ENCODE measurements at regions not wholly inside any gene's neighbourhood (a gene's known extent, or its start where the extent isn't known, plus 50 kb on each side); places are given as distances from the start of the nearest gene placed in this dataset.

DNA sequence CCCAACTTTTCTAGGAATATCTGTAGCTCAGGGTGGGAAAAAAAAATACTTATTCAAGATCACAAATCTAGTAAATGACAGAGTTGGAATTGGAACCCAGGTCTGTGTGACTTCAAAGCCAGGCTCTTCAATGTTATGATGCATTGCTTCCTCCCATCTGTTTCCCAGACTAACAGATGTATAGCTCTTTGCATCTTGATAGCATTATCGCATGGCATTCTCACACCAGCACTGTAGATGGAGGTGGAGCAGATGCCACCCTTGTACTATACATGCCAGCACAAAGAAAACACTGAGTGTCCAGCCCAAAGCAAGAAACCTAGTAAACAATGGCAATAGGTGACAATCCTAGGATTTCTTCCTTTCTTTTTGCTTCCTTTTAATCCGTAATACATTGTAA is 497.3 kb downstream of the NEBL start:
- Mint-ChIP-seq H3K4me1 (ENCODE audit: low read depth) (peaks cover 27% of the 10 kb centered on the region), H3K36me3 (ENCODE audit: low read depth) (no peaks in the 10 kb centered on the region), H3K4me3 (ENCODE audit: unreplicated experiment) (no peak overlapping the region), H3K9me3 (ENCODE audit: low read depth) (no peaks in the 10 kb centered on the region), H3K27ac (ENCODE audit: unreplicated experiment) (no peak overlapping the region), H3K27me3 (ENCODE audit: low read depth) (no peaks in the 10 kb centered on the region)
- TF ChIP-seq, protein P1, sequence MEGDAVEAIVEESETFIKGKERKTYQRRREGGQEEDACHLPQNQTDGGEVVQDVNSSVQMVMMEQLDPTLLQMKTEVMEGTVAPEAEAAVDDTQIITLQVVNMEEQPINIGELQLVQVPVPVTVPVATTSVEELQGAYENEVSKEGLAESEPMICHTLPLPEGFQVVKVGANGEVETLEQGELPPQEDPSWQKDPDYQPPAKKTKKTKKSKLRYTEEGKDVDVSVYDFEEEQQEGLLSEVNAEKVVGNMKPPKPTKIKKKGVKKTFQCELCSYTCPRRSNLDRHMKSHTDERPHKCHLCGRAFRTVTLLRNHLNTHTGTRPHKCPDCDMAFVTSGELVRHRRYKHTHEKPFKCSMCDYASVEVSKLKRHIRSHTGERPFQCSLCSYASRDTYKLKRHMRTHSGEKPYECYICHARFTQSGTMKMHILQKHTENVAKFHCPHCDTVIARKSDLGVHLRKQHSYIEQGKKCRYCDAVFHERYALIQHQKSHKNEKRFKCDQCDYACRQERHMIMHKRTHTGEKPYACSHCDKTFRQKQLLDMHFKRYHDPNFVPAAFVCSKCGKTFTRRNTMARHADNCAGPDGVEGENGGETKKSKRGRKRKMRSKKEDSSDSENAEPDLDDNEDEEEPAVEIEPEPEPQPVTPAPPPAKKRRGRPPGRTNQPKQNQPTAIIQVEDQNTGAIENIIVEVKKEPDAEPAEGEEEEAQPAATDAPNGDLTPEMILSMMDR (IDR thresholded peaks at IDR 0.05) = no peak
- DNase-seq (ENCODE audit: low spot score) = no peak

- Mint-ChIP-seq H3K9me3 (ENCODE audit: low read depth) (no peaks in the 10 kb centered on the region), H3K4me3 (ENCODE audit: unreplicated experiment) (no peak overlapping the region), H3K27me3 (ENCODE audit: low read depth) (no peaks in the 10 kb centered on the region), H3K4me1 (ENCODE audit: low read depth) (peaks cover 21% of the 10 kb centered on the region), H3K27ac (ENCODE audit: unreplicated experiment) (no peak overlapping the region), H3K36me3 (ENCODE audit: low read depth) (no peaks in the 10 kb centered on the region)
- DNase-seq (ENCODE audit: low spot score) = no peak
- TF ChIP-seq, protein P1 (IDR thresholded peaks at IDR 0.05) = no peak
These were observed 500.4 kb downstream of the NEBL start for GRCh38 chr10:20396701-20397100.

DNA sequence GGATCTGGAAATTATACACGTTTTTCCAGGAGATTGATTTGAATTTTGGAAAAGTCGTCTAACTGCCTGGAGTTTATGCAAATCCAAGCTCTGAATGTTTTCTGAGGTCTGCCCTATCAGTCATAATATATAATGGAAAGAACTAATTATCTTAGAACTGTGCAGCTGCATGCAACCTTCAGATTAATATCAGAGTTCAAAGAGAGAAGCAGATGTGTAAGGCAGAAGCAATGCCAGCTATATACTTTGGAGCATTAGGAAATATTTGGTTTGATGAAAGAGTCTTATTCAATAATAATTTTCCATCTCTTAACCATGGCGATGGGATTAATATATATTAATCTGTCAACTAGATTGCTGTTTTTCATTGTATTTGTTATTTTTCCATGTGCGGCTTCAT is 500.9 kb downstream of the NEBL start:
- TF ChIP-seq, protein P1 (IDR thresholded peaks at IDR 0.05) = no peak
- no peak overlapping the region for H3K27ac Mint-ChIP-seq (ENCODE audit: unreplicated experiment)
- DNase-seq (ENCODE audit: low spot score) = no peak
- H3K36me3 Mint-ChIP-seq (ENCODE audit: low read depth) = no peaks in the 10 kb centered on the region
- peaks cover 21% of the 10 kb centered on the region for H3K4me1 Mint-ChIP-seq (ENCODE audit: low read depth)
- no peaks in the 10 kb centered on the region for H3K27me3 Mint-ChIP-seq (ENCODE audit: low read depth)
- H3K9me3 Mint-ChIP-seq (ENCODE audit: low read depth) = no peaks in the 10 kb centered on the region
- H3K4me3 Mint-ChIP-seq (ENCODE audit: unreplicated experiment) = no peak overlapping the region

GRCh38 chr10:20391629-20392028 is 505.5 kb downstream of the NEBL start:
- Mint-ChIP-seq H3K27ac (ENCODE audit: unreplicated experiment) (no peak overlapping the region), H3K36me3 (ENCODE audit: low read depth) (peaks cover 2% of the 10 kb centered on the region), H3K4me3 (ENCODE audit: unreplicated experiment) (no peak overlapping the region), H3K4me1 (ENCODE audit: low read depth) (peaks cover 16% of the 10 kb centered on the region), H3K9me3 (ENCODE audit: low read depth) (no peaks in the 10 kb centered on the region), H3K27me3 (ENCODE audit: low read depth) (peaks cover 3% of the 10 kb centered on the region)
- DNase-seq (ENCODE audit: low spot score) = no peak
- TF ChIP-seq, protein P1 (IDR thresholded peaks at IDR 0.05) = no peak

GRCh38 chr10:20381761-20382160 is 515.4 kb downstream of the NEBL start:
- H3K4me3 Mint-ChIP-seq (ENCODE audit: unreplicated experiment) = no peak overlapping the region
- no peak for DNase-seq (ENCODE audit: low spot score)
- H3K27ac Mint-ChIP-seq (ENCODE audit: unreplicated experiment) = no peak overlapping the region
- peaks cover 6% of the 10 kb centered on the region for H3K9me3 Mint-ChIP-seq (ENCODE audit: low read depth)
- H3K36me3 Mint-ChIP-seq (ENCODE audit: low read depth) = no peaks in the 10 kb centered on the region
- no peaks in the 10 kb centered on the region for H3K4me1 Mint-ChIP-seq (ENCODE audit: low read depth)
- TF ChIP-seq, protein P1 (IDR thresholded peaks at IDR 0.05) = no peak
- peaks cover 2% of the 10 kb centered on the region for H3K27me3 Mint-ChIP-seq (ENCODE audit: low read depth)
